HCT116 (cell line): ENCODE measurements at regions not wholly inside any gene's neighbourhood (a gene's known extent, or its start where the extent isn't known, plus 50 kb on each side); places are given as distances from the start of the nearest gene placed in this dataset.

Source experiments
- ATAC-seq: fragments of 200-7000 bp; cut with Tn5 transposase; 2 replicates; pipeline ENCODE4 v1.9.1; 2020; ENCODE audit warnings: mild to moderate bottlenecking, moderate library complexity
- BruUV-seq: library from RNA; stranded (reverse); fragments of 400-500 nt; replicated peaks from 2 replicates; lab custom pipeline; 2021; lab: Mats Ljungman, UMichigan
- CTCF ChIA-PET: fragments of 300-600 bp; sonication (Branson Sonifier 250); formaldehyde crosslinking; loops from one replicate; lab custom pipeline; 2021; ENCODE audit warnings: antibody characterized with exemption; lab: Charles Lee
- POLR2A ChIA-PET: fragments of 300-600, 350-600 bp; sonication (Branson Sonifier 250); formaldehyde crosslinking; loops from one replicate; lab custom pipeline; 2021; ENCODE audit warnings: antibody characterized with exemption; lab: Charles Lee
- RAD21 ChIA-PET, 2 experiments: fragments of 300-600 bp; sonication (Branson Sonifier 250); formaldehyde crosslinking; loops; one replicate each; lab custom pipeline; 2023; ENCODE audit warnings: low total read pairs in 2 of 2; ENCODE audit not compliant: uncharacterized antibody in 2 of 2, unreplicated experiment in 2 of 2, low non-redundant PET in 1 of 2; lab: Charles Lee
- DNase-seq: peaks from one replicate; pipeline ENCODE4 v3.0.0-alpha.2; 2010; ENCODE audit warnings: low read depth, low spot score
- H2AFZ ChIP-seq: fragments of 200-600 bp; shearing (Covaris generic), sonication (generic); 2 replicates; pipeline ENCODE4 v1.6.1; 2017; ENCODE audit warnings: low read depth, mixed run types, mixed read lengths, antibody characterized with exemption, low read length; ENCODE audit not compliant: poor library complexity, severe bottlenecking
- H3K27ac ChIP-seq: 2 replicates; pipeline ENCODE4 v1.5.1; 2012; ENCODE audit warnings: low read depth, low read length
- H3K27me3 ChIP-seq: fragments of 200-600 bp; sonication (generic); 2 replicates; pipeline ENCODE4 v1.6.1; 2016; ENCODE audit warnings: mixed run types, low read length, mixed read lengths; ENCODE audit not compliant: insufficient read depth
- H3K36me3 ChIP-seq, 2 experiments: fragments of 200-500 bp in 1 of 2; fragments of 200-600 bp in 1 of 2; sonication (Bioruptor generic) in 1 of 2; sonication (generic) in 1 of 2; 2 replicates each; pipeline versions ENCODE4 v1.5.1 to v1.6.1; 2014 to 2016; ENCODE audit warnings: low read length in 2 of 2, inconsistent platforms in 1 of 2, mixed read lengths in 1 of 2, mixed run types in 1 of 2; ENCODE audit not compliant: insufficient read depth in 2 of 2, control insufficient read depth in 1 of 2
- H3K4me1 ChIP-seq, 2 experiments: fragments of 200-600 bp in 1 of 2; sonication (generic) in 1 of 2; 2 replicates each; pipeline versions ENCODE4 v1.5.1 to v1.6.1; 2012 to 2017; ENCODE audit warnings: low read length in 2 of 2, inconsistent platforms in 1 of 2, mild to moderate bottlenecking in 1 of 2, mixed read lengths in 1 of 2, mixed run types in 1 of 2, moderate library complexity in 1 of 2; ENCODE audit not compliant: insufficient read depth in 2 of 2, control insufficient read depth in 1 of 2
- H3K4me2 ChIP-seq: fragments of 200-600 bp; sonication (generic); 2 replicates; pipeline ENCODE4 v1.6.1; 2017; ENCODE audit warnings: mixed run types, low read length, mixed read lengths
- H3K4me3 ChIP-seq, 2 experiments: fragments of 200-600 bp in 1 of 2; sonication (generic) in 1 of 2; replicated peaks in 1 of 2; 2 replicates each; pipeline ENCODE4 v1.5.1; 2011 to 2016; ENCODE audit warnings: low read length in 2 of 2, control low read depth in 1 of 2, low read depth in 1 of 2, mild to moderate bottlenecking in 1 of 2, mixed read lengths in 1 of 2, mixed run types in 1 of 2
- H3K79me2 ChIP-seq: fragments of 200-600 bp; sonication (generic); 2 replicates; pipeline ENCODE4 v1.6.1; 2017; ENCODE audit warnings: mild to moderate bottlenecking, mixed run types, low read length, moderate library complexity, mixed read lengths; ENCODE audit not compliant: insufficient read depth
- H3K9ac ChIP-seq: fragments of 200-600 bp; sonication (generic); 2 replicates; pipeline ENCODE4 v1.6.1; 2016; ENCODE audit warnings: low read length, mixed read lengths
- H3K9me2 ChIP-seq: fragments of 200-600 bp; sonication (generic), shearing (Covaris generic); 2 replicates; pipeline ENCODE4 v1.6.1; 2017; ENCODE audit warnings: mixed run types, mild to moderate bottlenecking, moderate library complexity; ENCODE audit not compliant: insufficient read depth
- H3K9me3 ChIP-seq, 2 experiments: fragments of 200-500 bp in 1 of 2; fragments of 200-600 bp in 1 of 2; sonication (Bioruptor generic) in 1 of 2; sonication (generic) in 1 of 2; 2 replicates each; pipeline ENCODE4 v1.6.1; 2014 to 2017; ENCODE audit warnings: low read length in 2 of 2, mixed read lengths in 2 of 2, inconsistent platforms in 1 of 2, low read depth in 1 of 2, mild to moderate bottlenecking in 1 of 2, mixed run types in 1 of 2, moderate library complexity in 1 of 2; ENCODE audit not compliant: control insufficient read depth in 1 of 2, insufficient read depth in 1 of 2
- H4K20me1 ChIP-seq: fragments of 200-600 bp; sonication (generic), shearing (Covaris generic); 2 replicates; pipeline ENCODE4 v1.6.1; 2017; ENCODE audit warnings: mixed run types, mild to moderate bottlenecking, moderate library complexity; ENCODE audit not compliant: insufficient read depth
- ATF3 ChIP-seq: IDR thresholded peaks from 2 replicates; pipeline ENCODE4 v1.6.1; 2012
- CBX3 ChIP-seq: IDR thresholded peaks from 2 replicates; pipeline ENCODE4 v1.6.1; 2012; ENCODE audit warnings: low read depth
- EGR1 ChIP-seq: IDR thresholded peaks from 2 replicates; pipeline ENCODE4 v1.6.1; 2012; ENCODE audit warnings: low read depth
- EZH2 ChIP-seq: fragments of 200-600 bp; sonication (generic); IDR thresholded peaks from 2 replicates; pipeline ENCODE4 v1.6.1; 2017; ENCODE audit warnings: antibody characterized with exemption, mixed run types
- EZH2phosphoT487 ChIP-seq: fragments of 200-600 bp; IDR thresholded peaks from 2 replicates; pipeline ENCODE4 v1.6.1; 2018; ENCODE audit warnings: antibody characterized with exemption, borderline replicate concordance
- FOSL1 ChIP-seq: IDR thresholded peaks from 2 replicates; pipeline ENCODE4 v1.6.1; 2012; ENCODE audit warnings: low read depth
- JUND ChIP-seq: IDR thresholded peaks from 2 replicates; pipeline ENCODE4 v1.6.1; 2012
- POLR2A ChIP-seq: IDR thresholded peaks from 2 replicates; pipeline ENCODE4 v1.7.0; 2011; ENCODE audit warnings: borderline replicate concordance; ENCODE audit not compliant: insufficient read depth, insufficient read length; ENCODE audit errors: extremely low read depth
- REST ChIP-seq: IDR thresholded peaks from 2 replicates; pipeline ENCODE4 v1.6.1; 2012; ENCODE audit warnings: low read depth
- SIN3A ChIP-seq: IDR thresholded peaks from 2 replicates; pipeline ENCODE4 v1.6.1; 2012; ENCODE audit warnings: low read depth
- SP1 ChIP-seq: IDR thresholded peaks from 2 replicates; pipeline ENCODE4 v1.6.1; 2012; ENCODE audit warnings: low read depth
- SRF ChIP-seq: IDR thresholded peaks from 2 replicates; pipeline ENCODE4 v1.6.1; 2012; ENCODE audit warnings: low read depth
- TCF7L2 ChIP-seq: IDR thresholded peaks from 2 replicates; pipeline ENCODE4 v1.7.0; 2011; ENCODE audit warnings: borderline replicate concordance, inconsistent platforms; ENCODE audit not compliant: insufficient read depth, insufficient read length; ENCODE audit errors: extremely low read depth
- ZBTB33 ChIP-seq: IDR thresholded peaks from 2 replicates; pipeline ENCODE4 v1.6.1; 2011; ENCODE audit warnings: mild to moderate bottlenecking, low read length, moderate library complexity; ENCODE audit not compliant: insufficient replicate concordance; ENCODE audit errors: extremely low read depth
- ZFX ChIP-seq: fragments of 450-650 bp; IDR thresholded peaks from 2 replicates; pipeline ENCODE4 v1.6.1; 2017
- ZNF274 ChIP-seq: fragments of 200-500 bp; sonication (Bioruptor generic); IDR thresholded peaks from 2 replicates; pipeline ENCODE4 v1.6.1; 2014; ENCODE audit warnings: mild to moderate bottlenecking, low read depth, low read length, inconsistent platforms
- intact Hi-C: fragments of 100-400 bp; cut with micrococcal nuclease; formaldehyde crosslinking; loops from 2 replicates; pipeline ENCODE4 v1.10.0; 2022
- TF ChIP-seq, protein P1 (sequence below): IDR thresholded peaks from 2 replicates; pipeline ENCODE4 v1.6.1; 2012

- intact Hi-C loops: no loop called here
- DNase-seq: no peak
- H3K36me3 ChIP-seq: no peaks in the 10 kb centered on the region
- no peak overlapping the region for H3K4me2 ChIP-seq
- H3K9me3 ChIP-seq: peaks cover 0 to 19% of the 10 kb centered on the region in 2 experiments; a peak in 2 of 4 replicates
- TF ChIP-seq JUND: no peak
- TF ChIP-seq, all 23 proteins: peak for 0
- POLR2A ChIA-PET: no interaction called here
- Histone ChIP-seq H3K27ac (no peak overlapping the region), H4K20me1 (no peaks in the 10 kb centered on the region), H3K4me3 (no peak overlapping the region), H3K9me2 (no peaks in the 10 kb centered on the region), H3K79me2 (no peaks in the 10 kb centered on the region), H3K27me3 (no peaks in the 10 kb centered on the region), H2AFZ (no peak overlapping the region), H3K9ac (no peak overlapping the region), H3K4me1 (no peaks in the 10 kb centered on the region)
- ATAC-seq: no peak
- RAD21 ChIA-PET: no interaction called here
- BruUV-seq: no TSS peak
- CTCF ChIA-PET: no interaction called here
Measured at GRCh38 chr5:27734838-27735237, 696.5 kb upstream of the CDH9 start.

DNA sequence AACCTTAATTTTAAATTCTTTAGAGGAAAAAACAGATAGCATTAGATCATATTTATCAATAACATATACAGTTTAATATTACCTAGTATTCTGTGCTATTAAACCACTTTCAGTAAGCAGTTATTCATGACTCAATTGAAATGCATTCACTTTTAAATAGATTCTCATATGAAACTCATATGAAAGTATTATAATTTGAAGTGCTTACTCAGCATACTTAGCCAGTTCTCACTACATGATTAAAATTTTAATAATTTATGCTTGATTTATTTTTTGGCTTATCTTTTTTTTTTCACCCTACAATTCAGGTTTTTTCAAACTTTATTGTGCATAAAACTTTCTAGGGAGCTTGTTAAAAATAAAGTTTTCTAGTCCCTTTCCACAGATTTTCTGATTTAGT, 694.9 kb upstream of the CDH9 start:
- Histone ChIP-seq H3K9me2 (no peaks in the 10 kb centered on the region), H3K4me2 (no peak overlapping the region), H3K4me1 (no peaks in the 10 kb centered on the region), H3K36me3 (no peaks in the 10 kb centered on the region), H3K9me3 (peaks cover 0 to 19% of the 10 kb centered on the region in 2 experiments; a peak in 2 of 4 replicates), H3K27ac (no peak overlapping the region), H3K27me3 (no peaks in the 10 kb centered on the region), H3K4me3 (no peak overlapping the region), H3K9ac (no peak overlapping the region), H3K79me2 (no peaks in the 10 kb centered on the region), H4K20me1 (no peaks in the 10 kb centered on the region), H2AFZ (no peak overlapping the region)
- intact Hi-C loops: no loop called here
- ChIA-PET RAD21 (no interaction called here), CTCF (no interaction called here), POLR2A (no interaction called here)
- ATAC-seq: no peak
- DNase-seq: no peak
- BruUV-seq: no TSS peak
- TF ChIP-seq REST: no peak
- TF ChIP-seq EZH2phosphoT487: no peak
- no peak for TF ChIP-seq POLR2A
- no peak for TF ChIP-seq SIN3A
- no peak for TF ChIP-seq FOSL1
- no peak for TF ChIP-seq EZH2
- no peak for TF ChIP-seq SP1
- TF ChIP-seq CBX3: no peak
- TF ChIP-seq ATF3: no peak
- no peak for TF ChIP-seq ZBTB33
- no peak for TF ChIP-seq ZFX
- TF ChIP-seq, protein P1, sequence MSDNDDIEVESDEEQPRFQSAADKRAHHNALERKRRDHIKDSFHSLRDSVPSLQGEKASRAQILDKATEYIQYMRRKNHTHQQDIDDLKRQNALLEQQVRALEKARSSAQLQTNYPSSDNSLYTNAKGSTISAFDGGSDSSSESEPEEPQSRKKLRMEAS: no peak
- TF ChIP-seq EGR1: no peak
- no peak for TF ChIP-seq ZNF274
- no peak for TF ChIP-seq TCF7L2
- no peak for TF ChIP-seq JUND
- no peak for TF ChIP-seq SRF
